ENCODE measurements at regions not wholly inside any gene's neighbourhood (a gene's known extent, or its start where the extent isn't known, plus 50 kb on each side); places are given as distances from the start of the nearest gene placed in this dataset.

DNA sequence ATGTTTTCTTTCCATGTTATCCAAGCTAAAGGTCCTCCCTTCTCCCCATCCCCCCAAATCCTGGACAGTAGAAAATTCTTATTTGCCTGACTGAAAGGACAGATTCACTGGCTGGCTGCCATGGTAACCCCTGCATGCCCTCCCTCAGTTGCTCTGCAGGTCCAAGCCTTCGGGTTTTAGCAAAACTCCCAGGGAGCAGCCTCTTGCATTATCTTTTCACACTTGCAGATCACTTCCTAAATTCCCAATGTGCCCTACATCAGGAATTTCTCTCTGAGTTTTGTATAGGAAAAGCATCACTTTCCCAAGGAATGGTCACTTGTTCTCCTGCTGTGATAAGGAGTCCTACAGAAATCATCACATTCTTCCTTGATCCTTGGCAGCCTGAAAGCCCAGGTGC lies 75.0 kb upstream of the TENM4 start:
- Histone ChIP-seq H3K4ac (replicated peaks; ENCODE audit: insufficient read length, low read depth, low read length) (no peak overlapping the region), H3K23me2 (ENCODE audit: low read depth, low read length) (no peaks in the 10 kb centered on the region), H2AFZ (ENCODE audit: low read length) (no peak overlapping the region), H4K5ac (ENCODE audit: insufficient read length, low read depth, low read length) (no peak overlapping the region), H2AK5ac (ENCODE audit: low read depth, low read length) (no peak overlapping the region), H3K56ac (replicated peaks; ENCODE audit: insufficient read length, low read depth, low read length) (no peak overlapping the region), H3K27ac (ENCODE audit: low read depth, low read length) (no peak overlapping the region), H3K27me3 (replicated peaks in 1 of 4; ENCODE audit: control insufficient read depth in 3 of 4, extremely low read depth in 1 of 4, insufficient read depth in 3 of 4, low read length in 3 of 4) (no peaks in the 10 kb centered on the region), H3K79me1 (ENCODE audit: low read depth, low read length) (no peaks in the 10 kb centered on the region), H3K9me3 (ENCODE audit: insufficient read depth in 2 of 2, low read depth in 1 of 2, low read length in 1 of 2) (no peaks in the 10 kb centered on the region), H2BK15ac (ENCODE audit: low read length) (no peak overlapping the region), H4K91ac (replicated peaks; ENCODE audit: insufficient read length, low read length) (no peak overlapping the region), H3K36me3 (ENCODE audit: control insufficient read depth in 2 of 4, insufficient read depth in 4 of 4, low read length in 3 of 4) (no peaks in the 10 kb centered on the region), H4K8ac (ENCODE audit: extremely low read depth, insufficient read depth, low read length) (no peak overlapping the region), H2BK20ac (ENCODE audit: low read length) (no peak overlapping the region), H3K79me2 (ENCODE audit: control insufficient read depth in 1 of 2, insufficient read depth in 2 of 2, low read length in 2 of 2) (no peaks in the 10 kb centered on the region), H3K18ac (ENCODE audit: extremely low read depth, low read length) (no peak overlapping the region), H3K23ac (ENCODE audit: insufficient read length) (no peak overlapping the region), H3K4me3 (ENCODE audit: extremely low read depth in 1 of 4, insufficient read depth in 2 of 4, low read depth in 3 of 4, low read length in 4 of 4) (no peak overlapping the region), H3K4me1 (replicated peaks in 1 of 4; ENCODE audit: control insufficient read depth in 3 of 4, insufficient read depth in 4 of 4, low read length in 3 of 4) (no peaks in the 10 kb centered on the region), H4K20me1 (replicated peaks in 1 of 2; ENCODE audit: control insufficient read depth in 1 of 2, insufficient read depth in 2 of 2, low read length in 2 of 2) (peaks cover 0 to 3% of the 10 kb centered on the region in 2 experiments), H2BK5ac (ENCODE audit: low read depth, low read length) (no peak overlapping the region), H2BK120ac (replicated peaks; ENCODE audit: low read depth, low read length) (no peak overlapping the region), H3K4me2 (ENCODE audit: insufficient read depth in 1 of 2, low read depth in 2 of 2, low read length in 2 of 2) (no peak overlapping the region), H3K14ac (ENCODE audit: insufficient read length) (no peak overlapping the region), H2BK12ac (ENCODE audit: low read depth, low read length) (no peak overlapping the region), H3K9ac (replicated peaks in 1 of 4; ENCODE audit: extremely low read depth in 1 of 4, low read depth in 3 of 4, low read length in 3 of 4) (no peak overlapping the region)
- POLR2A ChIA-PET (ENCODE audit: partially characterized antibody): no interaction called here
- CTCF ChIA-PET (ENCODE audit: partially characterized antibody): interaction anchor here (0.9 to 1.2 kb wide), 2 partner anchors 97 to 115 kb away, joined by 3 read pairs; no protein-coding TSS in a partner anchor
- FAIRE-seq: no peak
- no peak for DNase-seq (ENCODE audit: low read depth in 1 of 2, low spot score in 2 of 2)
- TF ChIP-seq ASH2L (IDR thresholded peaks at IDR 0.05; ENCODE audit: low read length): no peak
- TF ChIP-seq POLR2A (IDR thresholded peaks at IDR 0.05; ENCODE audit: control extremely low read depth in 1 of 2, low read depth in 2 of 2, low read length in 2 of 2): no peak
- no peak for TF ChIP-seq EGR1 (IDR thresholded peaks at IDR 0.05; ENCODE audit: borderline replicate concordance, low read depth, low read length)
- TF ChIP-seq SAP30 (IDR thresholded peaks at IDR 0.05; ENCODE audit: insufficient read depth, insufficient replicate concordance, low read length): no peak
- no peak for TF ChIP-seq TAF7 (optimal IDR thresholded peaks at IDR 0.05; ENCODE audit: borderline replicate concordance, low read depth, low read length)
- no peak for TF ChIP-seq SP2 (IDR thresholded peaks at IDR 0.05; ENCODE audit: low read length)
- no peak for TF ChIP-seq TCF12 (IDR thresholded peaks at IDR 0.05; ENCODE audit: low read depth, low read length)
- TF ChIP-seq SIX5 (IDR thresholded peaks at IDR 0.05; ENCODE audit: low read depth, low read length): no peak
- TF ChIP-seq KDM4A (IDR thresholded peaks at IDR 0.05; ENCODE audit: low read depth, low read length, severe bottlenecking): no peak
- TF ChIP-seq EP300 (IDR thresholded peaks at IDR 0.05; ENCODE audit: borderline replicate concordance in 1 of 2, low read depth in 2 of 2, low read length in 2 of 2): no peak
- WGBS, 2 experiments (ENCODE audit: extremely low coverage in 1 of 2, insufficient coverage in 1 of 2, insufficient read length in 1 of 2, insufficient replicate concordance in 2 of 2, low coverage in 1 of 2, low lambda C conversion rate in 2 of 2, missing lambda C conversion rate in 1 of 2): 71% methylated on average over 1 of the region's 1 CpG; no CpG with 5 or more reads in 1 of the 2 experiments

All from H1 (cell line).